ENCODE measurements at regions not wholly inside any gene's neighbourhood (a gene's known extent, or its start where the extent isn't known, plus 50 kb on each side); places are given as distances from the start of the nearest gene placed in this dataset.
"Not testable (repeated sequence)": the region's sequence is repeated elsewhere in the genome, so short reads cannot be mapped to it uniquely, and the experiment has no call there.

DNA sequence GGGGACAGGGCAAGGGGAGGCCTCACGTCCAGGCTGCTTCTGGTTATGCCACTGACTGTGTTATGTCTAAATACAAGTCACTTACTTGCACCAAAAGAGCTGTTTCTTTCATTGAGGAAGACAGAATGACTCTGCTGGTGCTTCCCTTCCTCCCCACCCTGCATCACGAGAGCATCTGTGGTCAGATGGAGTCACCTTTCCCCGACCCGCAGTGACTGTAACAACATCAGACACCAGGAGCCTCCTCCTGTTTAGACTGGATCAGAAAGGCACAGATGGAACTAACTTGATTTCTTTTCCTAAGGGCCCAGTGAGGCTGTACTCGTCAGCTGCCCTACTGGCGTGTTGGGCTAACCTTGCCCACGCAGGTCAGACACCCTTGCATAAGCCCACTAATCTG lies 90.3 kb upstream of the ZNF536 start:
- DNase-seq, result no peak

DNA sequence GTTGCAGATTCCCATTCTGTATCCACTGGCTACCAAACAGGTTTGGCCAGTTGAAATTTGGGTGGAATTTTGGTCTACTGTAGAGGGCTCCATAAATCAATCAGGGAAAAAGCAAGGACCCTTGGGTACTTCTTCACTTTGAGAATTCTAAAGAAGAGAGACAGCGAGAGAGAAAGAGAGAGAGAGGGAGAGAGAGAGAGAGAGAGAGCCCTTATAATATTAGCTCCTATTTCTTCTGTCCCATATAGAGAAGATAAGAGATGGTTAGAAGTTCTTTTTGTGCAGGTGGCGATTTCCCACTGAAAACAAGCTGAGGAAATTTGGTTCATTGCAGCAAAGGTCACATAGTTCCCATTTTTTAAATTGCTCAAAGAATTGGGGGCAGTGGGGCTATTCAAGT lies 88.6 kb upstream of the ZNF536 start:
- no peak for DNase-seq

DNA sequence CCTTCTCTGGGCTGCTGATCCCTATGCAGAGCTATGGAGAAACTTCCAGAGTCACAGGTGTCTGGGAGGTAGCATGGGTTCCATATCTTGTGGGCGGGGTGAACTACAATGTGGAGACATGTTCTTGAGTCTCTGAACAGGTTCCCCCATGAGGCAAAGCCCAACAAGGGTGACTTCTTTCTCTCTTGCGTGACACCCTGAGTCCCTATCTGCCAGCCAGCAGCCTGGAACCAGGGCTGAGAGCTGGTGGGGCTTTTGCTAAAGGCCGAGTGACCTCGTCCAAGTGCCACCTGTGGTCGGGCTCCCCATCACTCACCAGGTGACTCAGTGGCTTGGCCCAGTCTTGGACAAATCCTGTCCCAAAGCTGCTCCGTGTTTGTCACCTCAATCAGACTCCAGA lies 88.0 kb upstream of the ZNF536 start:
- no peak for DNase-seq

DNA sequence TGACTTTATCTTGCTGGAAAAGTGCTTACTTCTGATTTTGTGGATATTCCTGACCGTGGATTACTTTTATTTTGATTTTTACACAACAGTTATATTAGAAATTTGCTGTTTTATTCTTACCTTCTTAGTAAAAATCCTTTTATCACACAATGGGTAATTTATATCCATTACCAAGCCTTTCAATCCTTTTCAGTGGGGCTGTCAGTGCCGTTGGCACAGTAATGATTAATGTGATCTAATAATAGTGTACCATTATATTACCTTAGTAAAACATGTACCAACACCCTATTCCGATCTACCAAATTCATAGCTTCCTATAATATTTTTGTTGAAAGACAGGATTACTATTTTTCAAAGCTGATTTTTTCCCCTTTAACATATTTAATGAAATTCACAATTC lies 87.3 kb upstream of the ZNF536 start:
- DNase-seq, result no peak

DNA sequence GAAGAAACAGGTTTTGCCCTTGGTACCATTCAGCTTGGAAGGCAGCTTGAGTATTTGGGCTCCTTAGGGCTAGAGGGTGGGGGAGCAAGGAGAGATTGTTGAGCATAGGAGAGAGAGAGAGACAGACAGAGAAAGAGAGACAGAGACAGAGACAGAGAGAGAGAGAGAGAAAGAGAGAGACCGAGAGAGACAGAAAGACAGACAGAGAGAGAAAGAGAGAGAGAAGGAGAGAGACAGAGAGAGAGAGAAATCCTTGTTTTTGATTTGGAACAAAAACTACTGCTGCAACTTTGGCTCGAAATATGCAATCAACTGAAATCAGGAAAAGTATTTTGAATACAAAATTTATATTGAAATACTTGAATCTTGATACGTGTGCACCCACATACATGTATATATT lies 85.8 kb upstream of the ZNF536 start:
- no peak for DNase-seq

DNA sequence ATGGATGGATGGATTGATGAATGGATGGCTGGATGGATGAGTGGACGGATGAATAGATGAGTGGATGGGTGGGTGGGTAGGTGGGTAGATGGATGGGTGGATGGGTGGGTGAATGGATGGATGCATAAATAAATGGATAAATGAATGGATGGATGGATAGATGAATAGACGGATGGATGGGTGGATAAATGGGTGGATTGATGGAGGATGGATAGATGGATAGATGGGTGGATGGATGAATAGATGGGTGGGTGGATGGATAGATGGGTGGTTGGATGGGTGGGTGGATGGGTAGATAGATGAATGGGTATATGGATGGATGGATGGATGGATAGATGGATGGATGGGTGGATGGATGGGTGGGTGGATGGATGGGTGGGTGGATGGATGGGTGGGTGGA lies 84.9 kb upstream of the ZNF536 start:
- no peak for DNase-seq

DNA sequence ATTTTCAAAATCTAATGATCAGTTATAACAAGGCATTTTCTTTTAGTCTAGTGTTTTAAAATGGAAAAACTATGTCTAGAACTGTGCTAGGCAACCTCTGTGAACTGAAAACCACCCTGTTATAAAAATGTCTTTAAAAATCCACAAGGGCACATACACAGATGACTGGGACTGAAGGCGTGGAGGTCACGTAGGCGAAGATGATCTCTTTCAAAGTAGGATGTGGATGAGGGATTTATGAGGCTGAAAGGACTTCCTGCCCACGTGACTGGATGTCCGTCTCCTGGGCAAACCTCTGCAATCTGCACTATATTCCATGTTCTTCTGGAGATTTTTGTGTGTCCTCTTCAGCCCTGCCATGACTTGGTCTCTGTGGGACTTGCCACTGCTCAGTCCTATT lies 84.2 kb upstream of the ZNF536 start:
- no peak for DNase-seq

DNA sequence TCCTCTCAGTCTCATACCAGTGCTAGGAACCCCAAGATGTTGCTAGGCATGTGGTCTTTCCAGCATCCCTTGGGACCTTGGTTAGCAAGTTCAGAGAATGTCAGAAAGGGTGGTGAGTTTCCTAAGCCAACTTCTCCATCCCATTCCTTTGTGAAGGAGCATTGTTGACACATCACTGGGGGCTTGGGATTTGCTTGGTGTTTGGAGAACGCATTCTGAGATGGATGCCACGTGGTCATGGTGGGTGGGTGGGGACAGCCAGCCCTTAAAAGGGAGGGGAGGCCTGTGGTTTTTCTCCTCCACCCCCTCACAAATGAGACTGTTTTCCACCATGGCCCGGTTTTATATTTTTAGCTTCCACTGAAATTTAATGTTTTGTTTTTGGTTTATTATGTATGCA lies 83.3 kb upstream of the ZNF536 start:
- DNase-seq, result peak; percentile 10

DNA sequence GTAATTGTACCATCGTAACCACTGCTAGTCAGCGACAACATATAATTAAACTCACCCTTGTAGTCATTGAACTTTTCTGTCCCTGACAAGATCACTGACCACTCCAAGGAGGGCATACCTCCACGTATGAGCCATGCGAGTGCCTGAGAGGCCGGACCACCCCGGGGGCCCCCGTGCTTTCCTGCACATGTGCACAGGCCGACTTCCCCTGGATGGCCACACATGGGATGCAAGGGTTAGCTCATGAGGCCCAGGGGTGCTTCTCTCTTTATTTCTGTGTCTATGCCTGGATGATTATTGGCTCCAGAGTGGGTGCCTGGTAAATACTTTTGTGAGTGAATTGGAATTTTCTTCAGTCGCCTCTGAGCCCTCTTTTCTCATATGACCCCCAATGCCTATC lies 82.8 kb upstream of the ZNF536 start:
- no peak for DNase-seq

DNA sequence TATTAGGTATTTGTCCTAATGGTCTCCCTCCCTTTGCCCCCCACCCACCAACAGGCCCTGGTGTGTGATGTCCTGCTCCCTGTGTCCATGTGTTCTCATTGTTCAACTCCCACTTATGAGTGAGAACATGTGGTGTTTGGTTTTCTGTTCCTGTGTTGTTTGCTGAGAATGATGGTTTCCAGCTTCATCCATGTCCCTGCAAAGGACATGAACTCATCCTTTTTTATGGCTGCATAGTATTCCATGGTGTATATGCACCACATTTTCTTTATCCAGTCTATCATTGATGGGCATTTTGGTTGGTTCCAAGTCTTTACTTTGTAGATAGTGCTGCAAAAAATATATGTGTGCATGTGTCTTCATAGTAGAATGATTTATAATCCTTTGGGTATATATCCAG lies 81.4 kb upstream of the ZNF536 start:
- not testable (repeated sequence) for DNase-seq

DNA sequence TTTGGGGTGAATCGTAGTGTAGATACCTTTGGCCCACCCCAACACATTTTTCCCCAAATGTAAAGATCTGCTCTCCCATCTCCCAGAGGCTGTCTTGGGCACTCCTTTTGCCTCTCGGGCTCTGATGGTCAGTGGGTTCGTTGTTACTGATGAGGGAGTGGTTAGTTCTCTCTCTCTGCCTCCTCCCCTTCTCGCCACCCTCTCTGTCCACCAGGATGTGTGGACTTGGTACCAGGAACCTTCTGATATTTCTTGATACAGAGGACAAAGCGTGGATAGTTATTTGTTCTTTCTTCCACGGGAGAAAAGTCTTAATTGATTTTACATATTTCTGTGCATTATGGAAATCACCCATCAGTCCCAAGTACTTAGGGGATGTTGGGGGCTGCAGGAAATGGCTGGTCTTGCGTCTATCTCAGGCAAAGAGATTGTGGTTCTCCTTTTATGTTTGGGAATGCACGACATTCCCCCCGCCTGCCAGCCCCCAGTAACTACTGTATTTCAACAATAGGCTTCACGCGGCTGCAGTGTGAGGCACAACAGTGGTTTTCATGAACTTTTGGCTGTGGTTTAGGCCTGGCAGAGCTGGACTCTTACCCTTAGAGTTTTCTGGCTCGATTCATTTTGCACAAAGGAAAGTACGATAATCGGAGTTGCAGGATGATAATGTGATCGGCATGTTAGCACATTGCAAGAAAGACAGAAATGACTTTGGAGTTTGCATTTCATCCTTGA lies 79.0 kb upstream of the ZNF536 start:
- no peak for DNase-seq

DNA sequence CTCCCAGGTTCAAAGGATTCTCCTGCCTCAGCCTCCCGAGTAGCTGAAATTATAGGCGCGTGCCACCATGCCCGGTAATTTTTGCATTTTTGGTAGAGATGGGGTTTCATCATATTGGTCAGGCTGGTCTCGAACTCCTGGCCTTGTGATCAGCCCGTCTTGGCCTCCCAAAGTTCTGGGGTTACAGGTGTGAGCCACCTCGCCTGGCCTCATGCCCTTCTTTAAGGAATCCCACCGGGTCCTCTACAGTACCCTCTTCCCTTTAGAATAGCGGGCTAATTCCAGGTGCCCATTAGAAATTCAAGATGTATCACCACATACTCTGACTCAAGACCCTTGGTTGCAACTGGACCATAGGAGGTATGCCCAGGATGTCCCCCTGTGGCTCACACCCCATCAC lies 74.2 kb upstream of the ZNF536 start:
- DNase-seq, result no peak

DNA sequence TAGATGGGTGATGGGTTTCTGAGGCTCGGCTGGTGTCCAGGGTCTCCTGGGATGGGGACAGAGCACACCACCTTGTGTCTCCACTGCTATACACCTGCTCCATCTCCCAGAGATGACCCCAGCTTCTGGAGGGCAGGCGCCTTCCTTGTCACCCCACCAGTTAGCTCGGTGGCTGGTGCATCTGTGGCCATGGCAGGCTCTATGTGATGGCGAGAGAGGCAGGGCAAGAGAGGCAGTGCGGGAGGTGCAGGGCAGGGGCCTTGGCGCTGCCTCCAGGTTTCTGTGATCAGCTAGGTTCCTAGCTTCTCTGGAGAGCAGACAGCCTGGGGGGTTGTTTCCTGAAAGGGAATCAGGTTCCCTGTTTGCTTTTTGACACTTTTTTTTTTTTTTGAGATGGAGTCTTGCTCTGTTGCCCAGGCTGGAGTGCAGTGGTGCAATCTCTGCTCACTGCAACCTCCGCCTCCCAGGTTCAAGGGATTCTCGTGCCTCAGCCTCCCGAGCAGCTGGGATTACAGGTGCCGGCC lies 69.0 kb upstream of the ZNF536 start:
- DNase-seq, result no peak

DNA sequence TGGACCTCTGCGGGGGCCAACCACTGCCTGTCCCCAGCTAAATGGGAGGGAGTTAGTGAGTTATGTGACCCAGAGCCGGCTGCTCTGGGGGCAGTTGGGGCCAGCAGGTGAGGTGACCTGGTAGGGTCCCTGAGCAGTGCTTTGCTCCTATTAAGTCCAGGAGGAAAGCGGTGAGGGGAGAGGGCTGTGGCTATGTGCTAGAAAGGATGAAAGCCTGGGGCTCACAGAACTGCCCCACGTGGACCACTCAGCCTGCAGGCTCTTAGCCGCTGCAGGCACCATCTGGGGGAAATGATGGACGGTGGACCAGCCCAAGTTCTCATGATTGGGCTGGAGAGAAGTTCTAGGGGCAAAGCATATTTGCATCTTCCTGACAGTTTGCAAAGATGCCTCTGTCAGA lies 67.6 kb upstream of the ZNF536 start:
- DNase-seq, result no peak

DNA sequence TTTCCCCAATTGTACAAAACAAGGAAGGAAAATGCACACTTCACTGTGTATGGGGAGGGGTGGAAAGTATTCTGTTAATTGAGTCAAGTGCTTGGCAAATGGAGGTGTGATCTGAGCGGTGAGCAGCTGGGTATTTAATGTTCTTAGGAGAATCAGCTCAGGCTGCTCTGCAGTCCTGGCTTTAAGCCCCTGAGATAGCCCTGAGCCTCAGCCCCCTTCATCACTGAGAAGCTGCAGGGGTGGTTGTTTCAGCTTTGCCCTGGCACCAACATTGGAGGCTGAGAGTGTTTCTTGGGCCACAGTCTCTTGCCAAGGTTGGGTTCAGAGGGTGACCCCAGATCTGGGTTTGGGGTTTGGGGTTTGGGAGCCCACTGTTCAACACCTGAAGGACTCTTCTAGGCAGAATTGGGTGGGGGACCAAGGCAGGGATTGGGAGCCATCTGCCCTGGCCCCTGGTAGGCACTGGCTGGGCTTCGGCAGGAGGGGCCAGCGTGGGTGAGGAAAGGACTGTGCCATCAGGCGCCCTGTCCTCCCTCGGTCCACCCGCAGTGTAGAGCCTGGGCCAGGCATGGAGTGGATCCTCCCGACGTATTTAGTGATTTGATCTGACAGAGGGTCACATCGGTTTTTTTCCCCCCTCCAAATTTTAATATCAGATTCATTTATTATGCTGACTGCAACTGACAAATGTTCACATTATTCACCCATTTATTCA lies 66.7 kb upstream of the ZNF536 start:
- no peak for DNase-seq

DNA sequence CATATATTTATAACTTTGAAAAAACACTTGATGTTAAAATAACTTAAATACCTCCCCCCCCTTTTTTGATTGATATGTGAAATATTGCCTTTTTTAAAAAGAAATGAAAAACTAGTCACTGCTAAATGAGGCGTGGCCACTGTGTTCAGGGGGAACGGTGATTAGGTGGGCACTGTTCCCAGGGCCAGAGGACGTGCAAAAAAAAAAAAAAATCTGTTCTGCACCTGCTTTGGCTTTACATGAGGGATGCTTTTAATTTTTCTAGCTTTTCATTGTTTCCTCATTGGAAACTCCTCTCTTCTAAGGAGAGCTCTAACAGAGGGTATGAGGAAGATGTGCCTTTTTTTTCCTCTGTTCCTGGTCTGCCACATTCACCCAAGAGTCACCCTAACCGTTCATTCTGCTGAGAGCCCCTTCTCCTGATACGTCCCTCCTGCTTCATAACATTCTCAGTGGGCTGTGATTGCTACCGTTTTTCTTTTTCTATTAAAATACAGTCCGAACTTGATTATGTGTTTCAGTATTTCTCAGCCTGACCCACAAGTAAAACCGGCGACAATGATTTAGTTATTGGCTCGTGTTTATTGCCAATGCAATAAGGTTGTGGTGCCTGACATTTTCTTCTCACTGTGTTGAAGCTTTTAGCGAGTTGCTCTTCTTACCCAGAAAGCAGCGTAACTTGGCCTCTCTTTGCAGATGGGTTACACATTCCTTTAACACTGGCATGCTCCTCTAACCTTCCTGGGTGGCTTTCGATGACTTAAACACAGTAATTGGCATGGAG lies 64.8 kb upstream of the ZNF536 start:
- no peak for DNase-seq

DNA sequence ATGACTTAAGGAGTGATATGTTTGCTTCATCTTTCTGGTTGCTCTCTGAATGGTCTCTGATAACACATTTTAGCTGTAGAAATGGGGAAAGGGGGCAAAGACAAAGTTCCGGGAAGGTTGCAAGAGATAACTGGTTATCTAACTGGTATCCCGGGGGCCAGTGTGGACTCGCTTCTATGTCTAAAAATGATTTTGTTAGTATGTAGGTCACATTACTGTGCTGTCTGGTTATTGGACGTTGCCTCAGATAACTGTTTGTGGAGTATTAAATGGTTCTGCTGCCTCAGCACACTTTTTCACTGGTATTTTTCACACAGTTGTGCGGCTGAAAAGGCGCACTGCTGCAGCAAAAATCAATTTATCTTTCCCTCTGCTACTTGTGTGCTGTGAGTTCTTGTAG lies 63.0 kb upstream of the ZNF536 start:
- no peak for DNase-seq

DNA sequence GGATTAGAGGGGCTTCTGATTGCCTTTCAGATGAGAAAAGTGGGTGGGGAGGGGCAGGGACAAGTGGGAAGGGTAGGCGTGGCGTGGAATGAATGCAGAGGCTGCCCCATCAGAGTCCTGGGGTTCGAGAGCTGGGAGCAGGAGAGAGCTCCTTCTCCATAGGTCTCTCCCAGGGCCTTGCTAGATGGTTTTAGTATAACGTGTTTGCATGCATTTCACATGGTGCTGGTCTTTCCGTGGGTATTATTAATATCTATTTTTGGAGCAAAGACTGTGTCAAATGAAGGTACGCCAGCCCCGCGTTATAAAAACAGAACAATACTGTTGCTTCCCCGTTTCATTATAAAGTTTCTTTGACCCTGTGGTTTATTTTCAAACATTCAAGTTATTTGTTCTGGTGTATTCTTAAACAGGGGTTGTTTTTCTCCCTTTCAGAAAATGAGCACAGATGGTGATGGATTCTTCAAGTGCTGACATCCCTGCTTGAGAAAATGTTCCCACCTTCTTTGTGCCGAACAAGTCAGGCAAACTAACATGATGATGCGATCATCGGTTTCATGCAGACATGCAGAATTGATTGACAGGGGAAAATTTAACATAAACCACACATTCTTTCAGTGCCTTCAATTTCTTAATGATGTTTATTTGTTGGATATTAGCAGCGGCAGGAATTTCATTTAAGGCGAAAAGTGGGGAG lies 62.1 kb upstream of the ZNF536 start:
- DNase-seq, result no peak

DNA sequence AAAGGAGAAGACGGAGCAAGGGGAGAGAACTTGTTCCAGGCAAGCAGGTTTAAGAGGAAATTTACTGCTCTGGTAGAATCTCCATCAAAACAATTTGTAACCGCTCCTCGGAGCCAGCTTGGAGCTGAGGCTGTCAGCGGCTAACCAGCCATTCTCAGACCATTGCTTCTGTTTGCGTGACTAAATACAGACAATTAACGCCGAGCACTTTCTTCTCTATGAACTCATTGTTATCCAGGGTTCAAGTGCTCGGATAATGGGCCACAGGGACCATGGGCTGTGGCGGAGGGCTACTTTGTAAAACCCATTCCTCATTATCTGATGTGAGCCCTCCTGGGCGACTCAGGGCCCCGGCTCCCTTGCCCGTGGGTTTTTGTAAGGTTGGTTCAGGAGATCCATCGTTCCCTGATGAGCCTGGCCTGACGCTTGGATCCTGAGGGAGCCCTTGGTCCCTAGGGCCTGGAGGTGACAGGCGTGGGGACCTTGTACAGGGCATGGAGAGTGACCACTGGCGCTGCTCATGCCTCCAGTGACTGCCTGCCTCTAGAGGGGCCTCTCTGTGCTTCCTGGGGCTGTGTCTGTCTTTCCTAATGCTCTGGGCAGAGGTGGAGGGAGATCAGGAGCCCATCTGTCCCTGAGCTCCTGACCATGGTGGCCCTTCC lies 61.5 kb upstream of the ZNF536 start:
- DNase-seq, result no peak

DNA sequence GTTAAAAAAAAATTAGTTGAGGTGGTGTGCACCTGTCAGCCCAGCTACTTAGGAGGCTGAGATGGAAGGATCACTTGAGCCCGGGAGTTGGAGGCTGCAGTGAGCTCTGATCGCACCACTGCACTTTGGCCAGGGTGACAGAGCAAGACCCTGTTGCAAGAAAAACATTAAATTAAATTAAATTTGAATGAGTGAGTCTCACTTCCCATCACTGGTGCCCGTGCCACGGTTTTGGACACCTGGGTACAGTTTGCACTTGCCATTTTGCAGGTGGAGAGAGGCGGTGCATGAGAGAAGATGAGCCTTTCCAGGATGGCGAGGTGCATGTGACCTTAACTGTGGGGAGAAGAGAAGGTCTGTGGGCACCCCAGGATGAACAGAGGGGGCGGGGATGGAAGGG lies 60.3 kb upstream of the ZNF536 start:
- DNase-seq, result no peak

DNA sequence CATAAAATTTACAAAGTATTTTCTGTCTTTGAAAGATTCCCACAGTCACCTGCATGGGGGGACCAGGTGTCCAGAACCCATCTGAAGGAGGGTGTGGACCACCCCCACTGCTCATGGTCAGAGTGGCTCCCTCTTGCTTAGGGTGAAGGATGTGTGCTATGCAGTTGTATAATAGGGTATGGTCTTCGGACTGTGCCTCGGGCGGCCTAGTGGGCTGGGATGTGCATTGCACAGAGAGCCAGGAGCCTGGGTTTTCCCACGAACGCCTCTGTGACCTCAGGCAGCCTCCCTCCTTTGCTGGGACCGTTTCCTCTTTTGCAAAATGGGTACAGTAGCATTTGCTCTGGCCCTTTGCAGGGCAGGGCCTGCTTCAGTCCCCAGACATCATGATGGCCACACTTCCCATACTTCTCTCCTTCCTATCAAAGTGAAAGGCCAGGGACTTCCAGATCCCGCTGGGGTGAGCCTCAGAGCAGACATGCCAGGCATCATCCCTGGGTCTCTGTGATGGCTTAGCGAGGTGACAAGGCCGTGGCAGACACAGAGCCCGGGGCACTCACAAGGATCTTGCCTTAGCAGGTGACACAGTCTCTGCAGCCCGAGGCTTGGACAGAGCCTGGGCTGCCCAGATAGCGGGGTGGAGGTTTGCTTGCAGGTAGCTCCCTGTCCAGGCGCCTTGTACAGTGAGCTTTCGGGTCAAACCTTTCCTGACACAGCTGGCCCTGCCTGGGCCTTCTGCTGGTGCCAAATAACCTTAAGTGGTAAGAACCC lies 59.4 kb upstream of the ZNF536 start:
- DNase-seq, result no peak

DNA sequence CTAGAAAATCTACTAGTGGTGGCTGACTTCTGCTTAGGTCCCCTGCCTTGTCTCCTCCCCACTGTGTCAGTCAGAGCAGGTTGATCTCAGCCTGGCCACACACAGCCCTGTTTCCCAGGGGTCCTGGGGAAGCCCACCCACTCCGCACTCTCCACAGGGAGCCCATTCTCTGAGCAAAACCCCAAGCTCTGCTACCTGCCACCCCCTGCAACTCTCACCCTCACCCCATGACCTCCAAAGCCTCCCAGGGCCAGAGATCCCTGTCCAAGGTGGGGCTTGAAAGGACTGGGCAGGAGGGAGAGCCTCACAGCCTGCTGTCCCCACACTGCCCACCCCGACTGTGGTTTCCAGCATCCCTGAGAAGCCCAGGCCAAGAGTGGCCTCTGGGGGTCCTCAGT lies 58.8 kb upstream of the ZNF536 start:
- DNase-seq, result no peak

Measured in fibroblast of skin of back (primary cell).